ENCODE measurements at regions not wholly inside any gene's neighbourhood (a gene's known extent, or its start where the extent isn't known, plus 50 kb on each side); places are given as distances from the start of the nearest gene placed in this dataset.

GRCh38 chrX:76821276-76821675 lies 393.8 kb downstream of the MAGEE1 start:
- no peaks in the 10 kb centered on the region; the same call in 1 of the 2 replicates for H3K9me3 ChIP-seq (ENCODE audit: low read length)
- H3K4me2 ChIP-seq (ENCODE audit: low read depth, low read length), result no peak overlapping the region
- WGBS (ENCODE audit: low lambda C conversion rate), result no CpG with 5 or more reads among the region's 1 CpG
- CTCF ChIA-PET (ENCODE audit: low intra/inter-chr PET ratio, low total read pairs), result no interaction called here
- BruUV-seq (replicated peaks), result no TSS peak
- no peaks in the 10 kb centered on the region for H3K27me3 ChIP-seq (ENCODE audit: control insufficient read depth in 1 of 2, insufficient read depth in 2 of 2, low read length in 2 of 2)
- H3K9ac ChIP-seq (ENCODE audit: insufficient read depth, low read depth, low read length), result no peak overlapping the region
- no peaks in the 10 kb centered on the region for H3K79me2 ChIP-seq (ENCODE audit: insufficient read depth, low read length)
- H4K20me1 ChIP-seq (ENCODE audit: insufficient read depth, low read length), result no peaks in the 10 kb centered on the region
- no peak overlapping the region for H3K4me3 ChIP-seq (replicated peaks in 1 of 3; ENCODE audit: insufficient read depth in 1 of 3, low read depth in 2 of 3, low read length in 3 of 3)
- DNase-seq (ENCODE audit: low spot score), result no peak
- no peak overlapping the region for H3K27ac ChIP-seq (ENCODE audit: extremely low read length, insufficient read depth, low read length)
- no peaks in the 10 kb centered on the region for H3K36me3 ChIP-seq (replicated peaks in 1 of 2; ENCODE audit: control insufficient read depth in 1 of 2, insufficient read depth in 2 of 2, low read length in 2 of 2)
- ATAC-seq, result no peak
- in situ Hi-C loops (cut with HindIII; ENCODE audit: extremely low pct_ligation_motif_present, low pct_unique_long_range_greater_than_20kb) (no loop called here), intact Hi-C loops (cut with micrococcal nuclease; ENCODE audit: unreplicated experiment) (no loop called here)
- POLR2A ChIA-PET, result no interaction called here
- no peak for FAIRE-seq
- H2AFZ ChIP-seq (ENCODE audit: low read length), result no peak overlapping the region
- H3K4me1 ChIP-seq (ENCODE audit: insufficient read depth, low read length), result no peaks in the 10 kb centered on the region
- TF ChIP-seq ZNF414 (CRISPR knock-in tag; IDR thresholded peaks at IDR 0.05), result no peak
- no peak for TF ChIP-seq IRF1 (CRISPR knock-in tag; IDR thresholded peaks at IDR 0.05; ENCODE audit: low read depth)
- no peak for TF ChIP-seq SIN3B (IDR thresholded peaks at IDR 0.05; ENCODE audit: low read length)
- TF ChIP-seq NFE2 (CRISPR knock-in tag; IDR thresholded peaks at IDR 0.05), result no peak
- TF ChIP-seq ZSCAN12 (CRISPR knock-in tag; IDR thresholded peaks at IDR 0.05), result no peak
- TF ChIP-seq ZMYM3 (CRISPR knock-in tag; IDR thresholded peaks at IDR 0.05), result no peak
- no peak for TF ChIP-seq CENPX (CRISPR knock-in tag; IDR thresholded peaks at IDR 0.05)
- TF ChIP-seq DDIT3 (CRISPR knock-in tag; IDR thresholded peaks at IDR 0.05), result no peak
- TF ChIP-seq KLF6 (CRISPR knock-in tag; IDR thresholded peaks at IDR 0.05), result no peak
- no peak for TF ChIP-seq ELF4 (CRISPR knock-in tag; IDR thresholded peaks at IDR 0.05; ENCODE audit: borderline replicate concordance)
- no peak for TF ChIP-seq SRSF1 (optimal IDR thresholded peaks at IDR 0.05; ENCODE audit: low read depth, low read length)
- no peak for TF ChIP-seq TRAFD1 (CRISPR knock-in tag; IDR thresholded peaks at IDR 0.05; ENCODE audit: borderline replicate concordance)
- TF ChIP-seq SKI (IDR thresholded peaks at IDR 0.05; ENCODE audit: partially characterized antibody), result no peak
- TF ChIP-seq ZBTB34 (CRISPR knock-in tag; IDR thresholded peaks at IDR 0.05), result no peak
- TF ChIP-seq ZNF577 (CRISPR knock-in tag; IDR thresholded peaks at IDR 0.05; ENCODE audit: borderline replicate concordance, low read depth), result no peak
- TF ChIP-seq RFXANK (CRISPR knock-in tag; IDR thresholded peaks at IDR 0.05), result no peak
- TF ChIP-seq THAP8 (CRISPR knock-in tag; IDR thresholded peaks at IDR 0.05; ENCODE audit: borderline replicate concordance), result no peak
- TF ChIP-seq HMGA1 (CRISPR knock-in tag; conservative IDR thresholded peaks at IDR 0.05), result no peak
- no peak for TF ChIP-seq SETDB1 (CRISPR knock-in tag; IDR thresholded peaks at IDR 0.05; ENCODE audit: borderline replicate concordance)
